Mesenchymal stem cell (in vitro differentiated cells and primary cell): ENCODE measurements at regions not wholly inside any gene's neighbourhood (a gene's known extent, or its start where the extent isn't known, plus 50 kb on each side); places are given as distances from the start of the nearest gene placed in this dataset.

Experiments used
- DNase-seq: peaks from one replicate; pipeline ENCODE4 v3.0.0-alpha.2; 2013
- H2AFZ ChIP-seq: one replicate; pipeline ENCODE4 v1.6.1; 2013; ENCODE audit warnings: low read depth, mild to moderate bottlenecking, control low read depth, inconsistent platforms, low read length, moderate library complexity
- H2AK5ac ChIP-seq: 2 replicates; pipeline ENCODE4 v1.6.1; 2013; ENCODE audit warnings: low read length, moderate library complexity, mild to moderate bottlenecking, inconsistent platforms; ENCODE audit not compliant: severe bottlenecking
- H2BK120ac ChIP-seq: one replicate; pipeline ENCODE4 v1.6.1; 2013; ENCODE audit warnings: low read depth, mild to moderate bottlenecking, inconsistent platforms, low read length, moderate library complexity
- H2BK12ac ChIP-seq, 2 experiments: one replicate each; pipeline ENCODE4 v1.6.1; 2013; ENCODE audit warnings: inconsistent platforms in 2 of 2, low read length in 2 of 2, mild to moderate bottlenecking in 2 of 2, moderate library complexity in 2 of 2, control low read depth in 1 of 2
- H2BK15ac ChIP-seq: one replicate; pipeline ENCODE4 v1.6.1; 2013; ENCODE audit warnings: mild to moderate bottlenecking, low read depth, inconsistent platforms; ENCODE audit not compliant: poor library complexity, severe bottlenecking
- H2BK5ac ChIP-seq: 2 replicates; pipeline ENCODE4 v1.6.1; 2013; ENCODE audit warnings: low read depth, mild to moderate bottlenecking, low read length, control low read depth, inconsistent platforms; ENCODE audit not compliant: poor library complexity, severe bottlenecking
- H3K14ac ChIP-seq, 2 experiments: one replicate each; pipeline ENCODE4 v1.6.1; 2013; ENCODE audit warnings: inconsistent platforms in 2 of 2, low read length in 2 of 2, control low read depth in 1 of 2, mild to moderate bottlenecking in 1 of 2, moderate library complexity in 1 of 2
- H3K18ac ChIP-seq, 2 experiments: one replicate each; pipeline ENCODE4 v1.6.1; 2013; ENCODE audit warnings: inconsistent platforms in 2 of 2, low read length in 2 of 2, control low read depth in 1 of 2, low read depth in 1 of 2, mild to moderate bottlenecking in 1 of 2
- H3K23ac ChIP-seq, 2 experiments: one replicate each; pipeline ENCODE4 v1.6.1; 2013; ENCODE audit warnings: inconsistent platforms in 2 of 2, low read length in 2 of 2, mild to moderate bottlenecking in 2 of 2, moderate library complexity in 2 of 2, control low read depth in 1 of 2
- H3K27ac ChIP-seq: 2 replicates; pipeline ENCODE4 v1.5.1; 2013; ENCODE audit warnings: mild to moderate bottlenecking, moderate library complexity, low read length, control low read depth, inconsistent platforms; ENCODE audit not compliant: poor library complexity, severe bottlenecking
- H3K27me3 ChIP-seq, 2 experiments: 2 replicates each; pipeline versions ENCODE4 v1.6.1 to v1.7.0; 2013; ENCODE audit warnings: low read length in 2 of 2, mild to moderate bottlenecking in 2 of 2, moderate library complexity in 2 of 2, control low read depth in 1 of 2, inconsistent platforms in 1 of 2; ENCODE audit not compliant: control insufficient read depth in 1 of 2, insufficient read depth in 1 of 2
- H3K36me3 ChIP-seq, 2 experiments: 2 replicates each; pipeline versions ENCODE4 v1.6.1 to v1.7.0; 2013; ENCODE audit warnings: low read length in 2 of 2, control low read depth in 1 of 2, inconsistent platforms in 1 of 2, low read depth in 1 of 2, mild to moderate bottlenecking in 1 of 2; ENCODE audit not compliant: insufficient read depth in 2 of 2, control insufficient read depth in 1 of 2
- H3K4ac ChIP-seq, 2 experiments: one replicate each; pipeline ENCODE4 v1.6.1; 2013; ENCODE audit warnings: inconsistent platforms in 2 of 2, low read length in 2 of 2, mild to moderate bottlenecking in 2 of 2, moderate library complexity in 2 of 2, control low read depth in 1 of 2, low read depth in 1 of 2
- H3K4me1 ChIP-seq: 2 replicates; pipeline ENCODE4 v1.6.1; 2013; ENCODE audit warnings: low read depth, low read length, control low read depth; ENCODE audit not compliant: control insufficient read depth, insufficient read depth
- H3K4me2 ChIP-seq: 2 replicates; pipeline ENCODE4 v1.6.1; 2013; ENCODE audit warnings: low read length, mild to moderate bottlenecking, inconsistent platforms; ENCODE audit not compliant: poor library complexity, severe bottlenecking
- H3K4me3 ChIP-seq, 2 experiments: 2 replicates each; pipeline versions ENCODE4 v1.5.1 to v1.7.0; 2013; ENCODE audit warnings: low read length in 2 of 2, mild to moderate bottlenecking in 2 of 2, control low read depth in 1 of 2, low read depth in 1 of 2; ENCODE audit not compliant: insufficient read depth in 1 of 2
- H3K79me1 ChIP-seq: replicated peaks from 2 replicates; pipeline ENCODE4 v1.6.1; 2013; ENCODE audit warnings: mild to moderate bottlenecking, control low read depth, low read length, inconsistent platforms; ENCODE audit not compliant: poor library complexity, severe bottlenecking
- H3K9ac ChIP-seq: 2 replicates; pipeline ENCODE4 v1.7.0; 2013; ENCODE audit warnings: mild to moderate bottlenecking, low read length, moderate library complexity
- H3K9me3 ChIP-seq: 2 replicates; pipeline ENCODE4 v1.7.0; 2013; ENCODE audit warnings: mild to moderate bottlenecking, low read length; ENCODE audit not compliant: control insufficient read depth
- H4K8ac ChIP-seq: one replicate; pipeline ENCODE4 v1.6.1; 2013; ENCODE audit warnings: inconsistent platforms, mild to moderate bottlenecking, low read length, moderate library complexity
- H4K91ac ChIP-seq: one replicate; pipeline ENCODE4 v1.6.1; 2013; ENCODE audit warnings: mild to moderate bottlenecking, low read length, inconsistent platforms
- WGBS: methylation state at CpG from one replicate; pipeline ENCODE4 v1.1.7; 2013; ENCODE audit warnings: mixed read lengths; 5-methylcytosine and 5-hydroxymethylcytosine counted together

DNA sequence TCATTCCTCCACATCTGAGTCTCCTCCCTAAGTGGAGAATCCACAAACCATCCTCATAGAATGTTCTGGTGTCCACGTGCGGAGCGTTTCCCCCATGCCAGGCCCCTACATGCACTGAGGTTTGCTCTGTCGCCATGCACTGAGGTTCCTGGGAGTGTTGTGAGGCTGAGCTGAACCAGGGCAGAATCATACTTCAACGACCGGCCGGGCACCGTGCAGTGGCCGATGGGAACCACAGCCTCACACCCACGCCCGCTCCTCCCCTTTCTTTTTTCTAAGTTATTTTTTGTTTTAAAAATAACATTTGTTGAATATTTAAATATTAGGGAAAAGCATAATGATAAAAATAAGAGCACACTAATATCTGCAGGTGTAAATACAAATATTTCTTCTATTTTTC, 260.4 kb upstream of the IRX4 start:
- H4K91ac ChIP-seq: no peak overlapping the region
- WGBS: 91% methylated on average over 4 of the region's 11 CpGs

DNA sequence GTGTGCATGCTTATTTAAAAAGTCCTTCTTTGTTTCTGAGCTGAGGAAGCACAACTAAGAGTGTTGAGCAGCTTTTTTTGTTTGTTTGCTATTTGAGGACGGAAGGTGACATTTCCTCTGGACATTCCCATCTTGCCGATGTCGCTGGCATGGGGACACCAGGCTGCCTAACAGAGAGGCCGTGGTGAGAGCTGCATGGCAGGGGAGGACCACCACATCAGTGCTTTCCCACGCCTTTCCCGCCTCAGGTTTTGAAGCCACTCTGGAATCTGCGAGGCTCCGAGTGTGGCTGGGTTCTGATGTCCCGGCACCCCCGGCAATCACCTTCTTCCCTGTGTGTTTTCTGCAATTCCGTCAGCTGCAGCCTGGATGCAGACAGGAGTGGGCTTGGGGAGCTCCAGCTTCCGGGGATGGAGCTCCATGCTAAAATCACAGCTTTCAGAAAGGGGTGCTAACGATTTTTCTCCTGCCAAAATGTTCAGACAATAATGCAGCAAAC, 259.8 kb upstream of the IRX4 start:
- DNase-seq: no peak
- Histone ChIP-seq H2BK12ac (no peak overlapping the region), H3K4me1 (no peaks in the 10 kb centered on the region)

More for the DNA sequence above, 260.4 kb upstream of the IRX4 start:
- H2BK15ac ChIP-seq: no peak overlapping the region
- H4K8ac ChIP-seq: no peak overlapping the region
- H2BK120ac ChIP-seq: no peak overlapping the region
- no peak overlapping the region for H2BK12ac ChIP-seq
- no peak for DNase-seq
- no peak overlapping the region for H3K4me3 ChIP-seq
- H2AK5ac ChIP-seq: no peak overlapping the region
- peaks cover 6% of the 10 kb centered on the region for H3K9me3 ChIP-seq
- H3K23ac ChIP-seq: no peak overlapping the region
- H3K27ac ChIP-seq: no peak overlapping the region
- H2AFZ ChIP-seq: no peak overlapping the region
- no peaks in the 10 kb centered on the region for H3K4me1 ChIP-seq
- H3K36me3 ChIP-seq: no peaks in the 10 kb centered on the region
- no peak overlapping the region for H3K4me2 ChIP-seq
- H3K79me1 ChIP-seq: no peaks in the 10 kb centered on the region
- H3K4ac ChIP-seq: no peak overlapping the region
- no peak overlapping the region for H3K18ac ChIP-seq
- no peak overlapping the region for H3K14ac ChIP-seq
- no peak overlapping the region for H3K9ac ChIP-seq
- H2BK5ac ChIP-seq: no peak overlapping the region
- peaks cover 5 to 7% of the 10 kb centered on the region in 2 experiments for H3K27me3 ChIP-seq

DNA sequence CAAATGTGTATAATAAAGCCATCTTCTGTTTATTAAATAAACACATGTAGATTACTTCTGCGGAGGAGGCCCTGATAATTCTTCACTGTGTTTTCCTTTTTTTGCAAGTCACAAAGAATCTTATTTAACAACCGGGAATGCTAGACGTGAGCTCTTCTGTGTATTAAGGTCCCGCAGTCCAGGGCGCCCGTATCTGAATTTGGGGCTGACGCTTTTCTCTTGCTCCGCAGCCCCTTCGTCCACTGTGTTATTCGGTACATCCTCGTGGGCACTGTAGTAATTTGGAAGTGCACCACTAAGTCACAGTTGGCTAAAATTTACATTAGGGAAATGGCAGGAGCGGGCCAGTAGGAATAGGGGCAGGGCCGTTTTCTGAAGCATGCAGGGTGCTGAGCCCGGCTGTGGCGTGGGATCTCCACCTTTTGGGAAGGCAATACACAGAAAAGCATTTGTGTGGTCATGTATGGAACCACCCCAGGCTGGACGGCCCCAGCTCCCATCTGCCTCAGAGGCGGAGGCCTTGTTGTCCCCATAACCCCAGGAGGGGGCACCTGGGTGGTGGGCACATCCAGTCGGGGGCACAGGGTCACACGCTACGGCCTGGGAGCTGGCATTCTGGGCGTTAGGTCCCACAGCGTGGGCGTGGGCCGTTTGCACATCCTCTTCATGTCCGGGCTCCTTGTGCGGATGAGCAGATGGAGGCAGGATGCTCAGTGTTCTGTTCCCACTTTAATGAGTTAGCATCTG, 258.7 kb upstream of the IRX4 start:
- peaks cover 2% of the 10 kb centered on the region for H3K9me3 ChIP-seq
- H2BK120ac ChIP-seq: no peak overlapping the region
- no peak overlapping the region for H3K9ac ChIP-seq
- H2AFZ ChIP-seq: no peak overlapping the region
- no peak overlapping the region for H3K4me3 ChIP-seq
- H3K14ac ChIP-seq: no peak overlapping the region
- H3K79me1 ChIP-seq: no peaks in the 10 kb centered on the region
- H3K36me3 ChIP-seq: no peaks in the 10 kb centered on the region
- no peak overlapping the region for H2BK5ac ChIP-seq
- peaks cover 5 to 7% of the 10 kb centered on the region in 2 experiments for H3K27me3 ChIP-seq
- no peak overlapping the region for H2BK15ac ChIP-seq
- no peak overlapping the region for H3K27ac ChIP-seq
- H2AK5ac ChIP-seq: no peak overlapping the region
- H3K4me2 ChIP-seq: no peak overlapping the region
- H3K4ac ChIP-seq: no peak overlapping the region
- WGBS: 85% methylated on average over 26 of the region's 26 CpGs
- no peak overlapping the region for H3K18ac ChIP-seq
- H3K4me1 ChIP-seq: peaks cover 3% of the 10 kb centered on the region
- H3K23ac ChIP-seq: no peak overlapping the region
- no peak overlapping the region for H2BK12ac ChIP-seq
- no peak overlapping the region for H4K8ac ChIP-seq
- H4K91ac ChIP-seq: no peak overlapping the region
- no peak for DNase-seq

More for the DNA sequence above, 259.8 kb upstream of the IRX4 start:
- Histone ChIP-seq H2BK120ac (no peak overlapping the region), H3K4me2 (no peak overlapping the region), H2AFZ (no peak overlapping the region), H4K8ac (no peak overlapping the region), H3K14ac (no peak overlapping the region), H3K4me3 (no peak overlapping the region), H3K27me3 (peaks cover 5 to 7% of the 10 kb centered on the region in 2 experiments), H2BK15ac (no peak overlapping the region), H3K4ac (no peak overlapping the region), H3K23ac (no peak overlapping the region), H3K18ac (no peak overlapping the region), H3K36me3 (no peaks in the 10 kb centered on the region), H4K91ac (no peak overlapping the region), H2BK5ac (no peak overlapping the region), H2AK5ac (no peak overlapping the region), H3K79me1 (no peaks in the 10 kb centered on the region), H3K9ac (no peak overlapping the region), H3K9me3 (peaks cover 6% of the 10 kb centered on the region), H3K27ac (no peak overlapping the region)
- 80% methylated on average over 13 of the region's 13 CpGs for WGBS

DNA sequence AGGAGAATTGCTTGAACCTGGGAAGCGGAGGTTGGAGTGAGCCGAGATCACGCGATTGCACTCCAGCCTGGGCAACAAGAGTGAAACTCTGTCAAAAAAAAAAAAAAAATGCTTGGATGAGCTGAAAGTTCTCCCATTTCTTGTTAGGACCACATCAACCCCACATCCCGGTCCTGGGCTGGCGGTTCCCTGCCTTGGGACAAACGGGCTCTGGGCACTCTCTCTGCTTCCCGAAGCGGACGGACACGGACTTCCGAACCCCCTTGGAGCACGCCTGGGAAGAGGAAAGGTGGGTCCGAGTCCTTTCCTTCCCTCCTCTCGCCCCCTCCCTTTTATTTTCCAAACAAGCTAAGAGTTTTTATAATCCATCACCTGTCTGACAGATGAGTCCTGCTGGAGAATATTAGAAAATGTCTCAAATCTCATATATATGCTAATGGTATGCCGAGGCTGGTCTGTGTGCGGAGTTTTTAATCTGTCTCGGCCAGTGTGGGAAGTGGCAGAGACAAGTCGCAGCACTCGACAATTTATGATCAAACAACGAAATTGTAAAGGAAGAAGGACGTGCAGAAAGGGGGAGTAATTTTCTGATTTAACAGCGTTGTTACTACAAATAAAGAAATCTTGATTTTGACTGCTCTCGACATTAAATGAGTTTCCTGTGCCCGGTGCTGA, 257.9 kb upstream of the IRX4 start:
- DNase-seq: no peak
- Histone ChIP-seq H2BK15ac (no peak overlapping the region), H3K79me1 (no peaks in the 10 kb centered on the region), H3K18ac (no peak overlapping the region), H2BK12ac (no peak overlapping the region), H2BK5ac (no peak overlapping the region), H3K9me3 (peaks cover 2% of the 10 kb centered on the region), H3K4me3 (no peak overlapping the region), H3K27me3 (peaks cover 5 to 7% of the 10 kb centered on the region in 2 experiments), H3K36me3 (no peaks in the 10 kb centered on the region), H3K4me2 (no peak overlapping the region), H2AFZ (no peak overlapping the region), H4K91ac (no peak overlapping the region), H3K14ac (no peak overlapping the region), H2BK120ac (no peak overlapping the region), H3K4me1 (peaks cover 3% of the 10 kb centered on the region), H3K27ac (no peak overlapping the region), H4K8ac (no peak overlapping the region), H3K4ac (no peak overlapping the region), H2AK5ac (no peak overlapping the region), H3K9ac (no peak overlapping the region), H3K23ac (no peak overlapping the region)
- 94% methylated on average over 22 of the region's 25 CpGs for WGBS
